Adrenal gland (tissue), 9 donors: ENCODE measurements at regions not wholly inside any gene's neighbourhood (a gene's known extent, or its start where the extent isn't known, plus 50 kb on each side); places are given as distances from the start of the nearest gene placed in this dataset.

ENCODE experiments used
- DNase-seq, 7 donors: peaks; one replicate each; pipeline ENCODE4 v3.0.0-alpha.2; 2019 to 2020
- H3K27ac ChIP-seq, 5 donors: fragments of 200-600 bp; sonication (generic) in 4 of 5; 1 replicate in 3 of 5; 2 replicates in 2 of 5; pipeline versions ENCODE4 v1.5.1 to v1.8.0; 2016 to 2020; ENCODE audit warnings: mild to moderate bottlenecking in 1 of 5
- H3K27me3 ChIP-seq: fragments of 200-600 bp; 2 replicates; pipeline ENCODE4 v1.8.0; 2021
- H3K36me3 ChIP-seq, 2 donors: fragments of 200-600 bp; replicated peaks in 1 of 2; 1 replicate in 1 of 2; 2 replicates in 1 of 2; pipeline versions ENCODE4 v1.5.1 to v1.8.0; 2018 to 2022
- H3K4me1 ChIP-seq, 2 donors: fragments of 200-600 bp; replicated peaks in 1 of 2; 1 replicate in 1 of 2; 2 replicates in 1 of 2; pipeline versions ENCODE4 v1.5.1 to v1.8.0; 2018 to 2021
- H3K4me3 ChIP-seq, 4 donors: fragments of 200-600 bp; sonication (generic) in 3 of 4; one replicate each; pipeline ENCODE4 v1.5.1; 2016 to 2018
- H3K9me3 ChIP-seq, 3 donors: fragments of 200-600 bp; sonication (generic) in 1 of 3; replicated peaks in 1 of 3; 1 replicate in 2 of 3; 2 replicates in 1 of 3; pipeline versions ENCODE4 v1.5.1 to v1.8.0; 2016 to 2021
- CTCF ChIP-seq, 6 experiments: fragments of 450-650 bp in 4 of 6; fragments of 200-600 bp in 2 of 6; sonication (generic) in 1 of 6; IDR thresholded peaks; 1 replicate in 5 of 6; 2 replicates in 1 of 6; pipeline versions ENCODE4 v1.5.1 to v1.8.0; 2016 to 2021; ENCODE audit warnings: antibody characterized with exemption in 6 of 6, mild to moderate bottlenecking in 2 of 6, moderate library complexity in 1 of 6
- POLR2A ChIP-seq, 2 donors: fragments of 450-650 bp; IDR thresholded peaks; one replicate each; pipeline ENCODE4 v1.6.1; 2017; ENCODE audit warnings: antibody characterized with exemption in 2 of 2, mild to moderate bottlenecking in 2 of 2, moderate library complexity in 1 of 2
- WGBS, 4 donors: extraction: QIAGEN DNeasy Blood & Tissue Kit in 2 of 4; methylation state at CpG; one replicate each; pipeline versions ENCODE4 v1.1.5 to v1.1.7; 2013 to 2017; 5-methylcytosine and 5-hydroxymethylcytosine counted together
- intact Hi-C, 2 donors: fragments of 100-400 bp; cut with DNase I; formaldehyde crosslinking; loops; one replicate each; pipeline versions ENCODE4 v1.14.1 to v1.15.0; 2022 to 2023
- donor health status: healthy with polysubstance abuse.
- donor health status: Bipolar disorder and iron deficiency.
- donor health status: DM: yes; HTN: yes; CAD: no.
- donor health status: DM: no; HTN: no; CAD: no.
- donor health status: DM: no; HTN: no; CAD: no.

GRCh38 chrX:122115604-122116003 lies 1068.2 kb downstream of the GLUD2 start:
- no peak for DNase-seq
- H3K27ac ChIP-seq = no peak overlapping the region
- WGBS, 4 donors = 43 to 49% (median 48%) methylated on average over 6 of the region's 6 CpGs
- no peaks in the 10 kb centered on the region for H3K9me3 ChIP-seq
- no peaks in the 10 kb centered on the region for H3K36me3 ChIP-seq
- intact Hi-C loops = no loop called here
- H3K4me3 ChIP-seq = no peak overlapping the region
- no peaks in the 10 kb centered on the region for H3K4me1 ChIP-seq
- TF ChIP-seq CTCF (IDR thresholded peaks at IDR 0.05) = no peak
- no peak for TF ChIP-seq POLR2A (IDR thresholded peaks at IDR 0.05)
- H3K27me3 ChIP-seq = no peaks in the 10 kb centered on the region

- no peak overlapping the region for H3K4me3 ChIP-seq
- intact Hi-C loops = no loop called here
- no peaks in the 10 kb centered on the region for H3K36me3 ChIP-seq
- H3K27ac ChIP-seq = no peak overlapping the region
- TF ChIP-seq CTCF (IDR thresholded peaks at IDR 0.05) = no peak
- TF ChIP-seq POLR2A (IDR thresholded peaks at IDR 0.05) = no peak
- no peak for DNase-seq
- H3K9me3 ChIP-seq = no peaks in the 10 kb centered on the region
- H3K4me1 ChIP-seq = no peaks in the 10 kb centered on the region
- H3K27me3 ChIP-seq = no peaks in the 10 kb centered on the region
These were observed 1064.7 kb upstream of the GRIA3 start for GRCh38 chrX:122119361-122119760.

GRCh38 chrX:122122274-122122673 lies 1061.8 kb upstream of the GRIA3 start:
- TF ChIP-seq CTCF (IDR thresholded peaks at IDR 0.05) = no peak
- 70 to 83% (median 80%) methylated on average over 2 of the region's 2 CpGs for WGBS, 4 donors
- H3K27me3 ChIP-seq = no peaks in the 10 kb centered on the region
- no peaks in the 10 kb centered on the region for H3K9me3 ChIP-seq
- no peak for DNase-seq
- no peaks in the 10 kb centered on the region for H3K4me1 ChIP-seq
- intact Hi-C loops = no loop called here
- H3K4me3 ChIP-seq = no peak overlapping the region
- no peaks in the 10 kb centered on the region for H3K36me3 ChIP-seq
- H3K27ac ChIP-seq = no peak overlapping the region

- no peaks in the 10 kb centered on the region for H3K4me1 ChIP-seq
- H3K9me3 ChIP-seq = no peaks in the 10 kb centered on the region
- intact Hi-C loops = no loop called here
- H3K4me3 ChIP-seq = no peak overlapping the region
- DNase-seq = no peak
- no peaks in the 10 kb centered on the region for H3K36me3 ChIP-seq
- no peak for TF ChIP-seq POLR2A (IDR thresholded peaks at IDR 0.05)
- no peak for TF ChIP-seq CTCF (IDR thresholded peaks at IDR 0.05)
- H3K27me3 ChIP-seq = no peaks in the 10 kb centered on the region
- no peak overlapping the region for H3K27ac ChIP-seq
- WGBS, 4 donors = 44 to 81% (median 64%) methylated on average over 1 of the region's 1 CpG
These were observed 1050.6 kb upstream of the GRIA3 start for GRCh38 chrX:122133478-122133877.
